ENCODE measurements at regions not wholly inside any gene's neighbourhood (a gene's known extent, or its start where the extent isn't known, plus 50 kb on each side); places are given as distances from the start of the nearest gene placed in this dataset.

DNA sequence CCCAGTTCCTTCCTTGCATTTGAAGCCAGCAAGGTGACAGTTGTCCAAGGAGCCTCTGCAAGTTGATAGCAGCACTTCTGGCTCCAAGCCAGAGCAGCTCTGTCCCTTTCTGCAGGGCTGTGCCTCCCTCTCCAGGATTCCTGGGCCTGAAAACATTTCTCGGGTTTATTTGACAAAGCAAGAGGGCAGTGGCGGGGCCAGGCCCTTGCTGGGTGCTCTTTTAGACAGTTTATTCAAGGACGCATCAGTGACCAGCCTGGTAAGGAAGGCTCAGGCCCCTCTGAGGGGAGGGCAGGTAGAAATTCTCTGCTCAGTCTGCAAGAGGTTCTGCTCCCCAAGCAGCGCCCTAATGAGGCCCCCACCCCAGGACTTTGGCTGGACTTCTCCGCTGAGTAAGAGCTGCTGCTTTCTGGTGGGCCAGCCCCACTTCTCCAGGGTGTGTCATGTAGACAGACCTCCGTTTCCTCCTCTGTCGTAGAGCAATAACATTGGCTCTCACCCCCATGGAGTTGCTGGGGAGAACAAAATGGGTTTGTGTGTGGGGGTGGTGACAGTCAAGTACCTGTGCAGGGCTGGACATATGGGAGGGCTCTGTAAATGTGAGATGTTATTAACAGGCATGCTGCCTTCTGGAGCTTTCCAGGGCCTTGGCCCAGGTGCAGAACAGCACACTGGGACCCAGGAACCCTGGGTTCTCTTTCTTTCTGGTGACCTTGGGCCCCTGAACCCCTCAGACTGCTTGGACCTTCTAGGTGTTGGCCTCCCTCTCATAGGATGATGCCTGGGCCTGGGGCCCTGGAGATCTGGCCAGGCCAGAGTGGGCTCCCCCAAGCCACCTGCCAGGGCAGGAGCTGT, 146.2 kb upstream of the TLE3 start:
- no peak overlapping the region for H3K4me3 ChIP-seq (ENCODE audit: control insufficient read depth, low read depth, low read length)
- DNase-seq (ENCODE audit: low read depth) = no peak
- TF ChIP-seq, protein P1, sequence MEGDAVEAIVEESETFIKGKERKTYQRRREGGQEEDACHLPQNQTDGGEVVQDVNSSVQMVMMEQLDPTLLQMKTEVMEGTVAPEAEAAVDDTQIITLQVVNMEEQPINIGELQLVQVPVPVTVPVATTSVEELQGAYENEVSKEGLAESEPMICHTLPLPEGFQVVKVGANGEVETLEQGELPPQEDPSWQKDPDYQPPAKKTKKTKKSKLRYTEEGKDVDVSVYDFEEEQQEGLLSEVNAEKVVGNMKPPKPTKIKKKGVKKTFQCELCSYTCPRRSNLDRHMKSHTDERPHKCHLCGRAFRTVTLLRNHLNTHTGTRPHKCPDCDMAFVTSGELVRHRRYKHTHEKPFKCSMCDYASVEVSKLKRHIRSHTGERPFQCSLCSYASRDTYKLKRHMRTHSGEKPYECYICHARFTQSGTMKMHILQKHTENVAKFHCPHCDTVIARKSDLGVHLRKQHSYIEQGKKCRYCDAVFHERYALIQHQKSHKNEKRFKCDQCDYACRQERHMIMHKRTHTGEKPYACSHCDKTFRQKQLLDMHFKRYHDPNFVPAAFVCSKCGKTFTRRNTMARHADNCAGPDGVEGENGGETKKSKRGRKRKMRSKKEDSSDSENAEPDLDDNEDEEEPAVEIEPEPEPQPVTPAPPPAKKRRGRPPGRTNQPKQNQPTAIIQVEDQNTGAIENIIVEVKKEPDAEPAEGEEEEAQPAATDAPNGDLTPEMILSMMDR (IDR thresholded peaks at IDR 0.05; ENCODE audit: control insufficient read depth, insufficient read depth, low read depth, low read length, missing control alignments) = no peak

DNA sequence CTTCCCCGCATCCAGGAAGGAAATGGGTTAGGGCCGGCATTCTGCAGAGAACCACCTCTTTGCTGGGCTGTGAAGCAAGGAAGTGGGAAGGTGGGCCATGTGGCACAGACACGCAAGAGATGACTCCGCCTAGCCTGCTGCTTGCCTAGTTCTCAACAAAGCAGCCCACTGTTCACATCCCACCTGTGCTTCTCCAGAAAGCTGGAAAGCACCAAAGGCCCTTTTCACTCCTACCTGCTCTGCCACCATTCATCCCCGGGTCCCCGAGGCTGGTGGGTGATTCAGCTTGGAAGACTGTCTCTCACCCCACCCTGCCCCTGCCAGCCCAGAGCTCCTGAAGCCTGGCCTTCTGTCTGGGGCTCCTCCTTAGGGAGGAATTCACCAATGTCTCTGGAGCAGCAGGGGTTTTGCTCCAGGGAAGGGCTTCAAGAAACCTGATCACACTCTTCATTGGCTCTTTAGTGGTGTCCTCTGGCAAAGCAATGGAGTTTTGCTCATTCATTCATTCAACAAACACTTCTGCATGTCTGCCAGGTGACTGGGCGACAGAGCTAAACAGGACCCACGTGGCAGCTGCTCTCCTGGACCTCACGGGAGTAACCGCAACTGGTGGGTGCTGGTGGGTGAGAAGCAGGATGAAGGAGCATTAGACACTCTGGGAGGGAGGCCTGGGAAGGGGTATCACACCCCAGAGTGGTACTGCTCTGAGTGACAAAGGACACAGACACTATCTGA, 145.4 kb upstream of the TLE3 start:
- no peak for DNase-seq (ENCODE audit: low read depth)
- TF ChIP-seq, protein P1 (IDR thresholded peaks at IDR 0.05; ENCODE audit: control insufficient read depth, insufficient read depth, low read depth, low read length, missing control alignments) = no peak
- no peak overlapping the region for H3K4me3 ChIP-seq (ENCODE audit: control insufficient read depth, low read depth, low read length)

DNA sequence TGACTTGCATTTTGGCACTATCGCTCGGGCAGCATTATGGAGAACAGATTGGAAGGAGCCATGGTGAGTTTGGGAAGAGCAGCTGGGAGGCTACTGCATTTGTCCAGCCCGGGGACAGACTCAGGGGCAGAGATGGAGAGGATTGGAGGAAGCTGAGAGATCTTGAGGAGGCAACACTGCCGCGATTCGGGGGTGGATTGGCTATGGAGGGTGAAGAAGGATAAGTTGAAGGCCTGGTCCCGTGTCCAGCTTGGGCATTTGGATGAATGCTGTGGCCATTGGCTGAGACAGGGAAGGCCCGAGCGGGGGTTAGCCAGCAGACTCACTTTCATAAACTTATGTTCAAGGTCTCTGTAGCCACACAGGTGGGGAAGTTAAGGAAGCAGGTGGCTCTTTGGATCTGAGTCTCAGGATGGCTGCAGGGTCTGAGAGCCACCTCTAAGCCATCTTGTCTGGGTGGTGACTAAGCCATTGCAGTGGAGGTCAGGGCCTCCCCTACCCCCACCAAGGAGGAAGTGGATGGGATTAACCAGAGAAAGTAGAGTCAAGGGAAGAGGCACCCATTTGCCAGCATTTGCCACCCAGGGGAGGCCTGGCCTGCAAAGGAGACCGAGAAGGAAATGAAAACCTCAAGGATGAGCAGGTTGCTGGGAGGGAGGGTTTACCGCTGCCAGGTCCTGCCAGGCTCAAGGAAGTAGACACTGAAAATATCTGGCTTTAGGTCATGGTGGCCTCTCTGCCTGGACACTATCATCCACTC, 144.0 kb upstream of the TLE3 start:
- H3K4me3 ChIP-seq (ENCODE audit: control insufficient read depth, low read depth, low read length) = no peak overlapping the region
- no peak for DNase-seq (ENCODE audit: low read depth)
- TF ChIP-seq, protein P1 (IDR thresholded peaks at IDR 0.05; ENCODE audit: control insufficient read depth, insufficient read depth, low read depth, low read length, missing control alignments) = no peak

GRCh38 chr15:70240820-70241430, 143.2 kb upstream of the TLE3 start:
- TF ChIP-seq, protein P1 (IDR thresholded peaks at IDR 0.05; ENCODE audit: control insufficient read depth, insufficient read depth, low read depth, low read length, missing control alignments) = no peak
- DNase-seq (ENCODE audit: low read depth) = no peak
- H3K4me3 ChIP-seq (ENCODE audit: control insufficient read depth, low read depth, low read length) = no peak overlapping the region

DNA sequence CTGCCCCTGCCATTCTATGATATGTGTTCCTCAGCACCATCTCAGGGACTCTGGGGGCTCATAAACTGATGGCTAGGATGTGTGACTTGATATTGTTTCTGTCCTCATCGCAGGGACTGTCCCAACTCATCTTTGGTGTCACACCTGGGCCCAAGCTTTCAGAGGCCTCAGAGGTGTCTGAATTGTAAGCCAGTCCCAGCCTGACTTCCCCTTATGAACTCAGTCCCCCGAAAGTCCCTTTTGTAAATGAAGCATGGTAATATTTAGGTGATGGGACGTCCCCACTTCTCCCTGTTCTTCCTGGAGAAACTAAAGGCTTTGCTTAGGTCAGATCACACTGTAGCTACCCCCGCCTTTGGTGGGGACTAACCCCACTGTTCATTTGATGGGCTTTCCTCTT, 142.4 kb upstream of the TLE3 start:
- no peak overlapping the region for H3K4me3 ChIP-seq (ENCODE audit: control insufficient read depth, low read depth, low read length)
- no peak for DNase-seq (ENCODE audit: low read depth)
- TF ChIP-seq, protein P1 (IDR thresholded peaks at IDR 0.05; ENCODE audit: control insufficient read depth, insufficient read depth, low read depth, low read length, missing control alignments) = no peak

DNA sequence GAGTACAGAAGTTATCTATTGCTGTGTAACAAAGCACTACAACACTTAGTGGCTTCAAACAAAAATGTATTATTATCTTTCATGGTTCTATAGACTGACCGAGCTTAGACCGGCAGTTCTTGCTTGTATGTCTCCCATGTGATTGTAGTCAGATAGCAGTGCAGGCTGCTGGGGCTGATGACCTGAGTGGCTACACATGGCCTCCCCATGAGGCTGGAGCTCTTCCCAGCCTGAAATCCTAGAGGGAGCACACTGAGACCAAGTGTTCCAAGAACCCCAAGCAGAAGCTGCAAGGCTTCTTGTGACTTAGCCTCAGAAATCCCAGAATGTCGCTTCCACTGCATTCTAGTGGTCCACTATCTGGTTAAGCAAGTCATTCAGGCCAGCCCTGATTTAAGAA, 141.2 kb upstream of the TLE3 start:
- DNase-seq (ENCODE audit: low read depth) = no peak
- TF ChIP-seq, protein P1 (IDR thresholded peaks at IDR 0.05; ENCODE audit: control insufficient read depth, insufficient read depth, low read depth, low read length, missing control alignments) = no peak
- H3K4me3 ChIP-seq (ENCODE audit: control insufficient read depth, low read depth, low read length) = no peak overlapping the region

Data from AG09309 (cell line).